ENCODE measurements at regions not wholly inside any gene's neighbourhood (a gene's known extent, or its start where the extent isn't known, plus 50 kb on each side); places are given as distances from the start of the nearest gene placed in this dataset.

DNA sequence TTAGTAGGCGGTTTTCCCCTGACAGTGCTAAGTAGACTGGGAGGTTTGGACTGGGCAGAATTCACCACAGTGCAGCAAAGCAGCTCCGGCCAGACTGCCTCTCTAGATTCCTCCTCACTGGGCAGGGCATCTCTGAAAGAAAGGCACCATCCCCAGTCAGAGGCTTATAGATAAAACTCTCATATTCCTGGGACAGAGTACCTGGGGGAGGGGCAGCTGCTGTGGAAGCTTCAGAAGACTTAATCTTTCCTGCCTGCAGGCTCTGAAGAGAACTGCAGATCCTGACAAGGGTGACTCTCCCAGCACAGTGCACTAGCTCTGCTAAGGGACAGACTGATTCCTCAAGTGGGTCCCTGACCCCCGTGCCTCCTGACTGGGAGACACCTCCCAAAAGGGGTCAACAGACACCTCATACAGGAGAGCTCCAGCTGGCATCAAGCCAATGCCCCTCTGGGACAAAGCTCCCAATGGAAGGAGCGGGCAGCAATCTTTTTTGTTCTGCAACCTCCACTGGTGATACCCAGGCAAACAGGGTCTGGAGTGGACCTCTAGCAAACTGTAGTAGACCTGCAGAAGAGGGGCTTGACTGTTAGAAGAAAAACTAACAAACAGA, 266.8 kb upstream of the CRIM1 start:
- H3K27ac Mint-ChIP-seq: no peak overlapping the region
- no peaks in the 10 kb centered on the region for H3K27me3 Mint-ChIP-seq
- intact Hi-C loops (cut with micrococcal nuclease): no loop called here
- H3K4me1 Mint-ChIP-seq: no peaks in the 10 kb centered on the region
- CTCF ChIA-PET: no interaction called here
- ATAC-seq (ENCODE audit: low read depth) (no peak), DNase-seq (no peak)
- H3K36me3 Mint-ChIP-seq (ENCODE audit: low read depth): no peaks in the 10 kb centered on the region
- H3K4me3 Mint-ChIP-seq: no peak overlapping the region
- peaks cover 3% of the 10 kb centered on the region for H3K9me3 Mint-ChIP-seq
- POLR2A ChIA-PET: no interaction called here
- TF ChIP-seq, protein P1, sequence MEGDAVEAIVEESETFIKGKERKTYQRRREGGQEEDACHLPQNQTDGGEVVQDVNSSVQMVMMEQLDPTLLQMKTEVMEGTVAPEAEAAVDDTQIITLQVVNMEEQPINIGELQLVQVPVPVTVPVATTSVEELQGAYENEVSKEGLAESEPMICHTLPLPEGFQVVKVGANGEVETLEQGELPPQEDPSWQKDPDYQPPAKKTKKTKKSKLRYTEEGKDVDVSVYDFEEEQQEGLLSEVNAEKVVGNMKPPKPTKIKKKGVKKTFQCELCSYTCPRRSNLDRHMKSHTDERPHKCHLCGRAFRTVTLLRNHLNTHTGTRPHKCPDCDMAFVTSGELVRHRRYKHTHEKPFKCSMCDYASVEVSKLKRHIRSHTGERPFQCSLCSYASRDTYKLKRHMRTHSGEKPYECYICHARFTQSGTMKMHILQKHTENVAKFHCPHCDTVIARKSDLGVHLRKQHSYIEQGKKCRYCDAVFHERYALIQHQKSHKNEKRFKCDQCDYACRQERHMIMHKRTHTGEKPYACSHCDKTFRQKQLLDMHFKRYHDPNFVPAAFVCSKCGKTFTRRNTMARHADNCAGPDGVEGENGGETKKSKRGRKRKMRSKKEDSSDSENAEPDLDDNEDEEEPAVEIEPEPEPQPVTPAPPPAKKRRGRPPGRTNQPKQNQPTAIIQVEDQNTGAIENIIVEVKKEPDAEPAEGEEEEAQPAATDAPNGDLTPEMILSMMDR (IDR thresholded peaks at IDR 0.05): no peak

DNA sequence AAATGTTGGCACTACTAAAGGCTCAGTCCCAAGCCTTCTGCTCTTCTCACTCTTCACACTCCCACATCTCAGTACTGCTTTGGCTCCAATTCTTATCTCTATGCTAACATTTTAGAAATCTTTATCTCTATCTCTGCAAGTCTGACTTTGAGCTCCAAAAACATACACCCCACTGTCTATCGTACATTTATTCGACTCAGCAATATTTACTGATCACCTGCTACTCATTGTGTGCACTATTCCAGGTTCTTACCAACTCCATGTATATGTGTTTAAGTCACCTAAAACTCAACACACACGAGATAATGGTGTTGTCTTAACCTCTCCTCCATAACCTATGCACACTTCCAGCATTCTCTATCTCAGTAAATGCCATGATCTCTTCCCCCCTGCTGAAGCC, 268.2 kb upstream of the CRIM1 start:
- no peaks in the 10 kb centered on the region for H3K27me3 Mint-ChIP-seq
- no peaks in the 10 kb centered on the region for H3K36me3 Mint-ChIP-seq (ENCODE audit: low read depth)
- CTCF ChIA-PET: no interaction called here
- H3K27ac Mint-ChIP-seq: no peak overlapping the region
- no peaks in the 10 kb centered on the region for H3K9me3 Mint-ChIP-seq
- POLR2A ChIA-PET: no interaction called here
- intact Hi-C loops (cut with micrococcal nuclease): no loop called here
- no peaks in the 10 kb centered on the region for H3K4me1 Mint-ChIP-seq
- DNase-seq: no peak
- TF ChIP-seq, protein P1 (IDR thresholded peaks at IDR 0.05): no peak
- H3K4me3 Mint-ChIP-seq: no peak overlapping the region
- ATAC-seq (ENCODE audit: low read depth): no peak

DNA sequence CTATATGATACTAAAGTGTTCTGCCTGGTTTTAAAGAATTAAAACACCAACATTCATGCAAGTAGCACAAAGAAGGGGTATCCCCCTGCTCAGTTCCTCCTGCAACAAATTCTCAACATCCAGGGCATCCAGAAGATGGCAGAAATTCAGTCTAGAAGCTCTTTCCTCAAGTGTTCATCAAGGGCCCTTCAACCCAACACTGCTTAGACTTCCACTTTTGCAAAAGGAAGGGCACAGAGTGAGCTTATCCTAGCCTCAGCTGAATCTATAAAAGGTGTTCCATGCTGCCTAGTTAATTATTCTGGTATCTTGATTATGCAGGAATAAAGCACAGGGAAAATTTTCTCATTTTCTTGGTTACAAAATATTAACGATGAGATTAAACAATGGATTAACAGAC, 275.8 kb upstream of the CRIM1 start:
- Mint-ChIP-seq H3K27ac (no peak overlapping the region), H3K4me1 (no peaks in the 10 kb centered on the region)
- CTCF ChIA-PET: no interaction called here

DNA sequence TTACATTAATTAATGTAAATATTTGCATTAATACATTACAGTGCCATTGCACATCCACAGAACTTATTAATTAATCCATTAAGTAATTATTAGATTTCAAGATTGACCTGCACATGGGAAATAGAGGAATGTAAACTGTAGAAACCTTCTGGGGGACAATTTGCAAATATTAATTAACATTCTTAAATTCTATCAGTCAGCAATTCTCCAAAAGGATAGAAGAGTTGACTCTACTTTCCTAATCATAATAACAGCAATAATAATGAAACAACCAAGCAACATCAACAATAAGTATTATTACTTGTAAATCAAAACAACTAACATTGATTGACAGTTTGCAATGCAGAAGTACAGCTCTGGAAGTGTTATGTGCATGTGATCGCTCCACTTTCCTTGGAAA, 281.6 kb upstream of the CRIM1 start:
- ChIA-PET CTCF (no interaction called here), POLR2A (no interaction called here)
- H3K9me3 Mint-ChIP-seq: no peaks in the 10 kb centered on the region
- DNase-seq (no peak), ATAC-seq (ENCODE audit: low read depth) (no peak)
- TF ChIP-seq, protein P1 (IDR thresholded peaks at IDR 0.05): no peak
- no peak overlapping the region for H3K27ac Mint-ChIP-seq
- no peak overlapping the region for H3K4me3 Mint-ChIP-seq
- H3K4me1 Mint-ChIP-seq: no peaks in the 10 kb centered on the region
- intact Hi-C loops (cut with micrococcal nuclease): no loop called here
- H3K27me3 Mint-ChIP-seq: no peaks in the 10 kb centered on the region
- H3K36me3 Mint-ChIP-seq (ENCODE audit: low read depth): no peaks in the 10 kb centered on the region

More for the DNA sequence above, 275.8 kb upstream of the CRIM1 start:
- no peaks in the 10 kb centered on the region for H3K36me3 Mint-ChIP-seq (ENCODE audit: low read depth)
- H3K27me3 Mint-ChIP-seq: no peaks in the 10 kb centered on the region
- no peak overlapping the region for H3K4me3 Mint-ChIP-seq
- no peak for DNase-seq
- TF ChIP-seq, protein P1 (IDR thresholded peaks at IDR 0.05): no peak
- no peaks in the 10 kb centered on the region for H3K9me3 Mint-ChIP-seq
- intact Hi-C loops (cut with micrococcal nuclease): no loop called here
- no peak for ATAC-seq (ENCODE audit: low read depth)
- POLR2A ChIA-PET: no interaction called here

DNA sequence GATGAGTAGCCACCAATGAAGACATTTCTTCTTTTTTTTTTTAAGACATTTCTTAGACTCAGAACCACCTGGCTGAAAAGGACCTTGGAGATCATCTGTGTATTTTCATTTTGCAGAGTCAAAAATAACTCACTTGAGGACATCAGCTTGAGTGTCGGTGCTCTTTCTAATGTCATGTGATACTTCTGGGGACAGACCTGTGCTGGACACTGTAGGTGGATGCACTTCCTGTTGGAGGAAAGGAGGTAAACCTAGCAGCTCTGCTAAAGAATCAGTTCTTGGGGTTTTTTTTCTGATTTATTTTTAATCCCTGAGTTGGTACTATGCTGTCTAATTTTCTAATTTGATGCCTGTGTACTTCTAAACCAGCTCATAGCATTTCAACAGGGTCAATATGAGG, 283.9 kb upstream of the CRIM1 start:
- no peak for DNase-seq
- TF ChIP-seq, protein P1 (IDR thresholded peaks at IDR 0.05): no peak
- peaks cover 4% of the 10 kb centered on the region for H3K9me3 Mint-ChIP-seq
- H3K36me3 Mint-ChIP-seq (ENCODE audit: low read depth): no peaks in the 10 kb centered on the region
- intact Hi-C loops (cut with micrococcal nuclease): no loop called here
- H3K27ac Mint-ChIP-seq: no peak overlapping the region
- no peak for ATAC-seq (ENCODE audit: low read depth)
- no peaks in the 10 kb centered on the region for H3K4me1 Mint-ChIP-seq
- no peaks in the 10 kb centered on the region for H3K27me3 Mint-ChIP-seq
- ChIA-PET CTCF (no interaction called here), POLR2A (no interaction called here)
- no peak overlapping the region for H3K4me3 Mint-ChIP-seq

Measured in activated B cell treated with CpG ODN at 0.5 μM for 24 hours (primary cell).